Duodenal mucosa (tissue), 2 donors: ENCODE measurements at regions not wholly inside any gene's neighbourhood (a gene's known extent, or its start where the extent isn't known, plus 50 kb on each side); places are given as distances from the start of the nearest gene placed in this dataset.
"Not testable (repeated sequence)": the region's sequence is repeated elsewhere in the genome, so short reads cannot be mapped to it uniquely, and the experiment has no call there.

Experiments used
- H3K27ac ChIP-seq: one replicate; pipeline ENCODE4 v1.7.0; 2013; ENCODE audit warnings: low read depth, low read length
- H3K27me3 ChIP-seq, 2 donors: one replicate each; pipeline ENCODE4 v1.7.0; 2013; ENCODE audit warnings: low read length in 2 of 2, control low read depth in 1 of 2; ENCODE audit not compliant: insufficient read depth in 2 of 2, control insufficient read depth in 1 of 2
- H3K36me3 ChIP-seq, 2 donors: one replicate each; pipeline ENCODE4 v1.7.0; 2013; ENCODE audit warnings: low read length in 2 of 2, control low read depth in 1 of 2; ENCODE audit not compliant: insufficient read depth in 2 of 2, control insufficient read depth in 1 of 2
- H3K4me1 ChIP-seq, 2 donors: one replicate each; pipeline ENCODE4 v1.7.0; 2013; ENCODE audit warnings: low read length in 2 of 2, control low read depth in 1 of 2; ENCODE audit not compliant: insufficient read depth in 2 of 2, control insufficient read depth in 1 of 2
- H3K4me3 ChIP-seq, 2 donors: one replicate each; pipeline ENCODE4 v1.7.0; 2013; ENCODE audit warnings: low read length in 2 of 2, low read depth in 1 of 2
- H3K9ac ChIP-seq, 2 donors: one replicate each; pipeline ENCODE4 v1.7.0; 2013; ENCODE audit warnings: low read length in 2 of 2, low read depth in 1 of 2
- H3K9me3 ChIP-seq, 2 donors: one replicate each; pipeline ENCODE4 v1.7.0; 2013; ENCODE audit warnings: low read length in 2 of 2, control low read depth in 1 of 2; ENCODE audit not compliant: control insufficient read depth in 1 of 2

GRCh38 chr15:25246641-25247406 lies 192.0 kb downstream of the UBE3A start:
- Histone ChIP-seq H3K9me3 (peaks cover 50 to 60% of the 10 kb centered on the region in 2 donors), H3K4me3 (no peak overlapping the region), H3K27me3 (no peaks in the 10 kb centered on the region), H3K4me1 (no peaks in the 10 kb centered on the region), H3K36me3 (no peaks in the 10 kb centered on the region), H3K27ac (no peak overlapping the region), H3K9ac (no peak overlapping the region)

- Histone ChIP-seq H3K4me3 (no peak overlapping the region), H3K9me3 (peaks cover 52 to 63% of the 10 kb centered on the region in 2 donors), H3K27ac (no peak overlapping the region), H3K27me3 (no peaks in the 10 kb centered on the region), H3K4me1 (no peaks in the 10 kb centered on the region), H3K9ac (no peak overlapping the region), H3K36me3 (no peaks in the 10 kb centered on the region)
Observed at GRCh38 chr15:25247407-25248038, 191.3 kb downstream of the UBE3A start.

- H3K27me3 ChIP-seq, H3K9ac ChIP-seq, H3K27ac ChIP-seq, H3K4me3 ChIP-seq, H3K36me3 ChIP-seq, H3K4me1 ChIP-seq: not testable (repeated sequence)
- H3K9me3 ChIP-seq: peaks cover 46 to 57% of the 10 kb centered on the region in 2 donors
Observed at GRCh38 chr15:25248087-25248486, 190.7 kb downstream of the UBE3A start.

GRCh38 chr15:25248583-25249235 lies 190.1 kb downstream of the UBE3A start:
- Histone ChIP-seq H3K27me3 (no peaks in the 10 kb centered on the region), H3K27ac (no peak overlapping the region), H3K9me3 (peaks cover 40 to 57% of the 10 kb centered on the region in 2 donors), H3K9ac (no peak overlapping the region), H3K4me3 (no peak overlapping the region), H3K36me3 (no peaks in the 10 kb centered on the region), H3K4me1 (no peaks in the 10 kb centered on the region)

GRCh38 chr15:25249236-25250010 lies 189.4 kb downstream of the UBE3A start:
- no peaks in the 10 kb centered on the region for H3K36me3 ChIP-seq
- H3K27ac ChIP-seq: no peak overlapping the region
- no peak overlapping the region for H3K9ac ChIP-seq
- peaks cover 43 to 57% of the 10 kb centered on the region in 2 donors for H3K9me3 ChIP-seq
- no peaks in the 10 kb centered on the region for H3K4me1 ChIP-seq
- H3K27me3 ChIP-seq: no peaks in the 10 kb centered on the region
- no peak overlapping the region for H3K4me3 ChIP-seq

- Histone ChIP-seq H3K27ac (no peak overlapping the region), H3K9ac (no peak overlapping the region), H3K4me3 (no peak overlapping the region), H3K9me3 (peaks cover 43 to 52% of the 10 kb centered on the region in 2 donors), H3K27me3 (no peaks in the 10 kb centered on the region), H3K4me1 (no peaks in the 10 kb centered on the region), H3K36me3 (no peaks in the 10 kb centered on the region)
Observed at GRCh38 chr15:25250011-25250596, 188.7 kb downstream of the UBE3A start.

GRCh38 chr15:25250906-25251622 lies 187.8 kb downstream of the UBE3A start:
- H3K27ac ChIP-seq: no peak overlapping the region
- no peak overlapping the region for H3K9ac ChIP-seq
- no peaks in the 10 kb centered on the region for H3K27me3 ChIP-seq
- peaks cover 34 to 47% of the 10 kb centered on the region in 2 donors for H3K9me3 ChIP-seq
- H3K36me3 ChIP-seq: no peaks in the 10 kb centered on the region
- H3K4me3 ChIP-seq: no peak overlapping the region
- H3K4me1 ChIP-seq: no peaks in the 10 kb centered on the region

- Histone ChIP-seq H3K27me3 (no peaks in the 10 kb centered on the region), H3K9me3 (peaks cover 28 to 40% of the 10 kb centered on the region in 2 donors), H3K9ac (no peak overlapping the region), H3K4me1 (no peaks in the 10 kb centered on the region), H3K4me3 (no peak overlapping the region), H3K27ac (no peak overlapping the region), H3K36me3 (no peaks in the 10 kb centered on the region)
Observed at GRCh38 chr15:25251700-25252390, 187.0 kb downstream of the UBE3A start.
